K562 (cell line): ENCODE measurements at regions not wholly inside any gene's neighbourhood (a gene's known extent, or its start where the extent isn't known, plus 50 kb on each side); places are given as distances from the start of the nearest gene placed in this dataset.

Experiments
- ATF3 ChIP-seq, 2 experiments: fragments of 450-650 bp in 1 of 2; sonication (generic) in 1 of 2; formaldehyde crosslinking in 1 of 2; IDR thresholded peaks in 1 of 2; conservative IDR thresholded peaks in 1 of 2; 2 replicates each; pipeline versions ENCODE4 v1.6.1 to v1.8.1; 2016 to 2023; ENCODE audit warnings: mild to moderate bottlenecking in 2 of 2, moderate library complexity in 2 of 2, inconsistent platforms in 1 of 2, missing genetic modification reagents in 1 of 2
- BHLHE40 ChIP-seq: IDR thresholded peaks from 2 replicates; pipeline ENCODE4 v1.6.1; 2011; ENCODE audit warnings: low read length, improper control_type of control experiment
- BRCA1 ChIP-seq, 2 experiments: fragments of 450-650 bp in 1 of 2; sonication (generic) in 1 of 2; formaldehyde crosslinking in 1 of 2; IDR thresholded peaks; 2 replicates each; pipeline versions ENCODE4 v1.5.0 to v1.6.1; 2017 to 2020; ENCODE audit warnings: mild to moderate bottlenecking in 1 of 2, missing genetic modification reagents in 1 of 2
- CBFA2T3 ChIP-seq: fragments of 450-650 bp; IDR thresholded peaks from 2 replicates; pipeline ENCODE4 v1.6.1; 2017
- CBX8 ChIP-seq: fragments of 200-600 bp; sonication (generic); IDR thresholded peaks from 2 replicates; pipeline ENCODE4 v1.6.1; 2012; ENCODE audit warnings: borderline replicate concordance, mixed run types, low read depth, mild to moderate bottlenecking, moderate library complexity, mixed read lengths, low read length, control low read depth, inconsistent platforms; ENCODE audit not compliant: poor library complexity, severe bottlenecking; ENCODE audit errors: extremely low read depth
- CGGBP1 ChIP-seq: fragments of 250-450 bp; sonication (Bioruptor Pico); IDR thresholded peaks from 2 replicates; pipeline ENCODE4 v1.9.0; 2021; ENCODE audit warnings: mild to moderate bottlenecking
- CHD1 ChIP-seq: fragments of 200-600 bp; sonication (generic); IDR thresholded peaks from one replicate; pipeline ENCODE4 v1.6.1; 2012; ENCODE audit warnings: mild to moderate bottlenecking, moderate library complexity, low read length, inconsistent platforms
- CREB5 ChIP-seq: fragments of 250-450 bp; sonication (Bioruptor Pico); IDR thresholded peaks from 2 replicates; pipeline ENCODE4 v1.5.0; 2020; ENCODE audit warnings: mild to moderate bottlenecking
- GATAD2B ChIP-seq: fragments of 450-650 bp; IDR thresholded peaks from 2 replicates; pipeline ENCODE4 v1.6.1; 2017; ENCODE audit warnings: mild to moderate bottlenecking, borderline replicate concordance
- HDAC8 ChIP-seq: fragments of 450-650 bp; IDR thresholded peaks from 2 replicates; pipeline ENCODE4 v1.6.1; 2016; ENCODE audit warnings: mild to moderate bottlenecking, missing genetic modification characterization, moderate library complexity, missing compliant biosample characterization
- HNRNPUL1 ChIP-seq: fragments of 200-400 bp; formaldehyde crosslinking; IDR thresholded peaks from 2 replicates; pipeline ENCODE4 v1.6.1; 2017; ENCODE audit warnings: low read length
- MEF2A ChIP-seq: IDR thresholded peaks from 2 replicates; pipeline ENCODE4 v1.6.1; 2011; ENCODE audit warnings: low read depth, mild to moderate bottlenecking, low read length, moderate library complexity; ENCODE audit not compliant: control insufficient read depth
- RAD21 ChIP-seq, 2 experiments: fragments of 250-450 bp in 1 of 2; fragments of 450-650 bp in 1 of 2; sonication (Bioruptor Pico) in 1 of 2; formaldehyde crosslinking in 1 of 2; IDR thresholded peaks in 1 of 2; conservative IDR thresholded peaks in 1 of 2; 2 replicates each; pipeline versions ENCODE4 v1.4.0 to v1.8.0; 2020 to 2022; ENCODE audit warnings: mild to moderate bottlenecking in 2 of 2, moderate library complexity in 1 of 2
- SMC3 ChIP-seq: conservative IDR thresholded peaks from 2 replicates; pipeline ENCODE4 v1.6.1; 2011; ENCODE audit warnings: low read depth, low read length, improper control_type of control experiment; ENCODE audit not compliant: insufficient read depth
- SRSF3 ChIP-seq: fragments of 200-400 bp; formaldehyde crosslinking; IDR thresholded peaks from 2 replicates; pipeline ENCODE4 v1.6.1; 2016; ENCODE audit warnings: mild to moderate bottlenecking, low read length, moderate library complexity; ENCODE audit not compliant: insufficient read depth
- TCF7 ChIP-seq: sonication (generic); IDR thresholded peaks from 2 replicates; pipeline ENCODE4 v1.6.1; 2016; ENCODE audit warnings: antibody characterized with exemption, borderline replicate concordance
- TCF7L2 ChIP-seq: fragments of 150-350 bp; IDR thresholded peaks from 2 replicates; pipeline ENCODE4 v1.6.1; 2016; ENCODE audit warnings: low read depth, mild to moderate bottlenecking, low read length, moderate library complexity
- UBTF ChIP-seq, 2 experiments: IDR thresholded peaks; 2 replicates each; pipeline ENCODE4 v1.6.1; 2012; ENCODE audit warnings: improper control_type of control experiment in 2 of 2, low read depth in 2 of 2, low read length in 2 of 2, borderline replicate concordance in 1 of 2
- ZBED1 ChIP-seq: IDR thresholded peaks from 2 replicates; pipeline ENCODE4 v1.6.1; 2014
- ZBTB5 ChIP-seq: fragments of 450-650 bp; IDR thresholded peaks from 2 replicates; pipeline ENCODE4 v1.6.1; 2017; ENCODE audit warnings: antibody characterized with exemption
- ZNF57 ChIP-seq: fragments of 450-650 bp; formaldehyde crosslinking; IDR thresholded peaks from 2 replicates; pipeline ENCODE4 v1.4.0; 2020; ENCODE audit warnings: mild to moderate bottlenecking, moderate library complexity
- ZNF695 ChIP-seq: fragments of 450-650 bp; formaldehyde crosslinking; IDR thresholded peaks from 2 replicates; pipeline ENCODE4 v1.4.0; 2020; ENCODE audit warnings: mild to moderate bottlenecking, moderate library complexity

- TF ChIP-seq ATF3 (IDR thresholded peaks at IDR 0.05): no peak
- TF ChIP-seq ATF3 (CRISPR knock-in tag; conservative IDR thresholded peaks at IDR 0.05): no peak
- TF ChIP-seq CGGBP1: no peak
- TF ChIP-seq HDAC8 (tag): no peak
- TF ChIP-seq CBX8: no peak
- TF ChIP-seq BHLHE40: peak; percentile 58; the same call in 1 of the 2 replicates
- no peak for TF ChIP-seq CREB5 (CRISPR knock-in tag)
- TF ChIP-seq ZBTB5: no peak
- 0 out of 2 replicates have a peak, but pooled peaks have one; percentile 15 for TF ChIP-seq SMC3
- no peak for TF ChIP-seq SRSF3
- TF ChIP-seq ZNF57: no peak
- TF ChIP-seq CBFA2T3: no peak
- TF ChIP-seq HNRNPUL1: no peak
- no peak for TF ChIP-seq TCF7L2
- TF ChIP-seq UBTF (IDR thresholded peaks at IDR 0.05; ENCODE audit: borderline replicate concordance in 1 of 2, low read depth in 2 of 2, low read length in 2 of 2): no peak
- TF ChIP-seq ZBED1: no peak
- TF ChIP-seq BRCA1 (IDR thresholded peaks at IDR 0.05): no peak
- no peak for TF ChIP-seq BRCA1 (CRISPR knock-in tag; IDR thresholded peaks at IDR 0.05)
- no peak for TF ChIP-seq CHD1
- no peak for TF ChIP-seq MEF2A
- peak; percentile 40 to 61 for TF ChIP-seq RAD21 (CRISPR knock-in tag; conservative IDR thresholded peaks at IDR 0.05 in 1 of 2, IDR thresholded peaks at IDR 0.05 in 1 of 2)
- no peak for TF ChIP-seq GATAD2B
- TF ChIP-seq TCF7: no peak
- TF ChIP-seq ZNF695 (CRISPR knock-in tag): no peak
Measured at GRCh38 chr13:99614465-99614885, 113.2 kb downstream of the TM9SF2 start (continued).
